IPS-18a (cell line): ENCODE measurements at regions not wholly inside any gene's neighbourhood (a gene's known extent, or its start where the extent isn't known, plus 50 kb on each side); places are given as distances from the start of the nearest gene placed in this dataset.

Source experiments
- H3K27ac ChIP-seq: one replicate; pipeline ENCODE4 v1.5.1; 2013; ENCODE audit warnings: low read length
- H3K27me3 ChIP-seq: one replicate; pipeline ENCODE4 v1.6.1; 2013; ENCODE audit warnings: mild to moderate bottlenecking, low read length; ENCODE audit not compliant: control insufficient read depth, insufficient read depth
- H3K36me3 ChIP-seq: one replicate; pipeline ENCODE4 v1.6.1; 2013; ENCODE audit warnings: low read depth, low read length; ENCODE audit not compliant: control insufficient read depth
- H3K4me1 ChIP-seq: one replicate; pipeline ENCODE4 v1.6.1; 2013; ENCODE audit warnings: low read depth, low read length; ENCODE audit not compliant: control insufficient read depth
- H3K4me3 ChIP-seq: one replicate; pipeline ENCODE4 v1.5.1; 2013; ENCODE audit warnings: low read length
- H3K9ac ChIP-seq: one replicate; pipeline ENCODE4 v1.6.1; 2013; ENCODE audit warnings: mild to moderate bottlenecking, low read length, moderate library complexity
- H3K9me3 ChIP-seq: one replicate; pipeline ENCODE4 v1.6.1; 2013; ENCODE audit warnings: low read depth, low read length; ENCODE audit not compliant: control insufficient read depth

DNA sequence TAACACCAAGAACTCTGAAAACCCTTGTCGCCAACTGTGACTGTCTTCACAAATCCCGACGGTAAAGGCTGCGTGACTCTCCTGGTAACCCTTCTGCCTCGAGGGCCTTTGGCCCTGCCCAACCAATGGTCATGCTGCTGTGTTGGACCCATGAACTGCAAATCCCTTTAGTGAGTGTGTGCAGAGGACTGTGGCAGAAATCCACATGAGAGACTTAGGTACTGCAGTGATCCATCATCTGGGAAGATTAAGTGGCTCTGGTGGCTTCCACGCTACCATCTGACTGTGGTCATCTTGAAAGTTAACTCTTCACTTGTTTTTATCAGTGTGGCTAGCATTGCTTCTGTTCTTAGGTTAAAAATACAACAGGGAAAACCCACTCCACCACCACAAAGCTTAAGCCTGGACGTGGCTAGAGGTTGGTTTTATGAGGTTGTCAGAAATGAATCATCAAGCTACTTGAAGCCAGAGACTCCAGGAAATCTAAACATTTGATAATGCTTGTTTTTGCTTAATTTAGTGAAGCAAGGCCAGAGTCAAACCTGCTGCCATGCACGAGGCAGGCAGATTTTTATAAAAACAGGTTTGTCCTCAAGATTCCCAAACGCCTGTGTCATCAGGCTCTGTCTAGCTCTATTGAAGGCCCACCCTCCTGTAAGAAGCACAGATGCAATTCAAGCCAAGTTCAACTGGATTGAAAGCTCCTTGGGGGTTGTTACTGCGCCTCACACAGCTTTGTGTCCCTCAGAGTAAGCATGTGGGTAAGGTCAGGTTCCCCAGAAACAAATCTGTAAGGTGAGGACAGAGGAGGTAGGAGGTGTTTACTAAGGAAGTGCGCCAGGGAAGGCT is 52.7 kb upstream of the ERCC6L2 start:
- Histone ChIP-seq H3K27ac (no peak overlapping the region), H3K9me3 (no peaks in the 10 kb centered on the region), H3K27me3 (no peaks in the 10 kb centered on the region), H3K9ac (no peak overlapping the region), H3K4me1 (no peaks in the 10 kb centered on the region), H3K4me3 (no peak overlapping the region), H3K36me3 (no peaks in the 10 kb centered on the region)

DNA sequence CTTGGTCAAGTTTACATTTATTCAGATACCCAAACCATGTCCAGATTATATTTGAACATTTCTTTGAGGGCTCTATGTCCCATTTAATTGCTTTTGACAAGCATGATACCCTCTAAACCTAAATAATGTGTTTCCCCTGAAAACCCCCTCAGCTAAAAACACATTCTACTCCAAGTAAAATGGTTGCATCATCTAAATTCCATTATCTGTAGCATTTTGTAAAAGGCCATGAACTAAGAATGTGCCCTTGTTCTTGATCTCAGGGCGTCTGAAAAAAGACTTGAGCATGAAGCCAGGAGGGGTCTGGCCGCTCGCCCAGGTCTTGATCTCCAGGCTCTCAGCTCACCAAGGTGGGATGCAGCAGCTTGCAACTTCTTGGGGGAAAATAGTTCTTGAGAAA is 53.5 kb upstream of the ERCC6L2 start:
- H3K9me3 ChIP-seq: no peaks in the 10 kb centered on the region
- no peaks in the 10 kb centered on the region for H3K36me3 ChIP-seq
- H3K27me3 ChIP-seq: no peaks in the 10 kb centered on the region
- no peaks in the 10 kb centered on the region for H3K4me1 ChIP-seq
- no peak overlapping the region for H3K9ac ChIP-seq
- H3K4me3 ChIP-seq: no peak overlapping the region
- H3K27ac ChIP-seq: no peak overlapping the region

DNA sequence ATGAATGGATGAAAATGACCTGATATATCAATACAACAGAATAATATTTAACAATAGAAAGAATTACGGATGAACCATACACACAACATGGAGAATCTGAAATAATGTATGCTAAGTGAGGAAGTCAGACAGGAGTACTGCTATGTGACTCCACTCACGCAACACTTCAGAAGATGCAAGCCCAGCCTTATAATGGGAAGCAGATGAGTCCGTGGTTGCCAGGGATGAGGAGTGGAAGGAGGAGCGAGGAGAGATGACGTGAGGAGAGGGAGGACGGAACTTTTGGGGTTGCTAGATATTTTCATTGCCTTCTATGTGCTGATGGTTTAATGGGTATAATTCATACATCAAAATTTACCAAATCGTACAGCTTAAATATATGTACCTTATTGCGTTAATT is 55.4 kb upstream of the ERCC6L2 start:
- H3K9me3 ChIP-seq: no peaks in the 10 kb centered on the region
- H3K27me3 ChIP-seq: no peaks in the 10 kb centered on the region
- H3K4me1 ChIP-seq: no peaks in the 10 kb centered on the region
- no peak overlapping the region for H3K27ac ChIP-seq
- no peak overlapping the region for H3K9ac ChIP-seq
- H3K36me3 ChIP-seq: no peaks in the 10 kb centered on the region
- H3K4me3 ChIP-seq: no peak overlapping the region

DNA sequence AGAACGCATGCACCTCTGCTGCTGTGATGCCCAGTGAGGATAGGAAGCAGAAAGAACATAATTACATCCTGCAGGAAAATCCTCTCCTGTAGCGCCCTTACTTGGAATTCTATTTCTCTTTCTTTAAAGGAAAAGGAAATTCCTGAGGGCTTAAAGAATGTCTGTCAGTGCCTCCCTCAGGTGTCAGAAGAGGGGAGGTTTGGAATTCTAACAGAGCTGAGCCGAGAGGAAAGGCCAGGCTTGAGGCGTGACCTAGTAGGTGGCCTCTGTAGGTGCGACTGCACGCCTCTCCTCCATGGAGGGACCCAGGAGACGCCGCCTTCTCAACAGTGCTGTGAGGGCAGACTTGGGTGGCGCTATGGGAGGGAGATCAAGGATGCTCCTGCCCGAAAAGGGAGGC is 55.9 kb upstream of the ERCC6L2 start:
- no peaks in the 10 kb centered on the region for H3K36me3 ChIP-seq
- H3K27ac ChIP-seq: no peak overlapping the region
- no peak overlapping the region for H3K9ac ChIP-seq
- no peak overlapping the region for H3K4me3 ChIP-seq
- H3K4me1 ChIP-seq: no peaks in the 10 kb centered on the region
- no peaks in the 10 kb centered on the region for H3K9me3 ChIP-seq
- H3K27me3 ChIP-seq: no peaks in the 10 kb centered on the region

DNA sequence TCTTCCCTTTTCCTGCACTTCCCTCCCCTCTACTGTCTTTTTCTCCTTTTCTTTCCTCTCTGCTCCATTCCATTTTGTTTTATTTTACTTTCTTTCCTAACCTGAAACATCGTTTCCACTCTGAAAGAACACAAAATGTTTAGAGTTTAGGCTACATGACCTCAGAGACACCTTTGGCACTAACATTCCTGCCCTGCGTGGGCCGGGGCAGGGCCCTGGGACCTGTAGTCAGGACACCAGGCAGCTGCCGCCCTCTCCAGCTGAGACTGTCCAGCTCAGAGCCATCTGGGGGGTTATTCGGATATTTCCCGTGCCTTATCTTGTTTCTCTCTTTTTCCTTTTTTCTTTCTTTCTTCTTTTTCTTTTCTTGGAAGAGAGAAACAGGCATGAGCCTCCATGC is 58.3 kb upstream of the ERCC6L2 start:
- Histone ChIP-seq H3K27ac (no peak overlapping the region), H3K36me3 (no peaks in the 10 kb centered on the region)

DNA sequence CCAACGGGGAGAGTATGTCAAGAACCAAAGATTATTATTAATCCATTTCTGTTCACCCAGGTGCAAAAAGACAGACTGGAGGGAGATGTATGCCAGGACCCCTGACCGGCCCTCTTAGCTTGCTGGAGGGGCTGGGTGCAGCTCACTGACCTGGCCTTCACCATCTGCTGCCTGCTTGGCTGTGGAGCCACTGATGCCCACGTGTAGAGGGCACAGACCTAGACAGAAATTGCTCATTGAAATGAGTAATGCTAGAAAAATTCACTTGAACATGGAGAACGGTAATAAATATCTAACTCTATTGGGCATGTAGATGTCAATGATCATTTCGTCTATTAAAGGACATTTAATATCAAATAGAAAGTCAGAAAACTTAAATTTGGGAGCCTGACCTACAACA is 58.8 kb upstream of the ERCC6L2 start:
- H3K36me3 ChIP-seq: no peaks in the 10 kb centered on the region
- H3K4me3 ChIP-seq: no peak overlapping the region
- no peak overlapping the region for H3K27ac ChIP-seq
- no peak overlapping the region for H3K9ac ChIP-seq
- H3K9me3 ChIP-seq: no peaks in the 10 kb centered on the region
- no peaks in the 10 kb centered on the region for H3K27me3 ChIP-seq
- no peaks in the 10 kb centered on the region for H3K4me1 ChIP-seq

More for the DNA sequence above, 58.3 kb upstream of the ERCC6L2 start:
- no peaks in the 10 kb centered on the region for H3K4me1 ChIP-seq
- H3K9ac ChIP-seq: no peak overlapping the region
- no peaks in the 10 kb centered on the region for H3K27me3 ChIP-seq
- no peak overlapping the region for H3K4me3 ChIP-seq
- H3K9me3 ChIP-seq: no peaks in the 10 kb centered on the region

DNA sequence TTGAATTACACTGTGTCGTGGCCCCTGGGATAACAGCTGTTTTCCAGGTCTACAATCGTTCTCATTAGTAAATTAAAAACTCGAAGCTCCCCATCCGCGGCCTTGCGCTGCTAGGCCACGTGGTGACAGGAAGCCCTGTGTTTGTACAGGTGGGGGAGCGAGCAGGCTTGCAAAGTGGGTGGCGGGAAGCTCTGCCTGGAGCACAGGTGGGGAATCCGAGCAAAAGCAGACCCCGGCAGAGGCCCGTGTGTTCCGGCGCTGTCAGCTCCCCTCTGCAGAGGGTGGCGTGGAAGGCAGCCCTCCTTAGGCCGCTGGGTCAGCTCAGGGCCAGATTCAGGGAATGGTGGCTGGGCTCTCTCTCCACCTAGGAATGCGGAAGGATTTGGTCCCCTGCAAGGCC is 59.5 kb upstream of the ERCC6L2 start:
- Histone ChIP-seq H3K4me3 (no peak overlapping the region), H3K27me3 (no peaks in the 10 kb centered on the region), H3K9me3 (no peaks in the 10 kb centered on the region), H3K27ac (no peak overlapping the region), H3K9ac (no peak overlapping the region), H3K4me1 (no peaks in the 10 kb centered on the region), H3K36me3 (no peaks in the 10 kb centered on the region)

DNA sequence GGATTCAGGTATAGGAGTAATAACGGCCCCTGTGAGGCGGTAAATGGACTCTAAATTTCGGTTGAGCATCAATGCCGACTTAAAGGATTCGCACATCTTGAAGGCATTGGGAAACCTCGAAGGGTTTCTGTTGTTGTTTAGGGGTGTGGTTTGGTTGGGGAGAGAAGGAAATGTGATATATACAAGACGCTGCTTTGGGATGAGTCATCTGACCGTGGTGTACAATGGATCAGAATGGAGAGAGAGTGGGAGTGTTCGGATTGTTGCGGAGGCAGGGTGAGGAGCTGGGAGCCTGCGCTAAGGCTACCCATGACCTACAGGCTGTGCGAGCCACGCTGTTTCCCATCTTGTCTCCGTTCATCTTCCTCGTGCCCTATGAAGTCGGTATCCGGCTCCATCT is 60.4 kb upstream of the ERCC6L2 start:
- Histone ChIP-seq H3K9me3 (no peaks in the 10 kb centered on the region), H3K36me3 (no peaks in the 10 kb centered on the region), H3K27ac (no peak overlapping the region), H3K9ac (no peak overlapping the region), H3K27me3 (no peaks in the 10 kb centered on the region), H3K4me1 (no peaks in the 10 kb centered on the region), H3K4me3 (no peak overlapping the region)

DNA sequence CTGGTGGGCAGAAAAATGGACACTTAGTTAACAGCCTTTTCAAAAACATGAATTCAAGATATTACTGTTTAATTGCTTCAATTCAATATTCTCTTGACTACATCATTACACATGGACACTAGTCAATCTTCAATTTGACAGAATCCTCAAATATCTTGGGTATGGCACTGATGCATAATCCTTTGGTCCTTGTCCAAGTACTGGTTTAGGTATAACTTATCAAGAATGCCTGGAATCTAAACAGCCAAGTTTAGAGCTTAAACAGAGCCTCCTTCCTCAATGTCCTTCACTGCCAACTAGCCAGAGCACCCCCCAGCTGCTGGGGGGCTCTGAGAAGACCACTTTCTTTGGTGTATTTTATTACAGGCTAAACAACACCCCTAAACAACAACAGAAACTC is 61.6 kb upstream of the ERCC6L2 start:
- Histone ChIP-seq H3K4me1 (no peaks in the 10 kb centered on the region), H3K27me3 (no peaks in the 10 kb centered on the region), H3K9me3 (no peaks in the 10 kb centered on the region), H3K27ac (no peak overlapping the region), H3K36me3 (no peaks in the 10 kb centered on the region), H3K4me3 (no peak overlapping the region), H3K9ac (no peak overlapping the region)

DNA sequence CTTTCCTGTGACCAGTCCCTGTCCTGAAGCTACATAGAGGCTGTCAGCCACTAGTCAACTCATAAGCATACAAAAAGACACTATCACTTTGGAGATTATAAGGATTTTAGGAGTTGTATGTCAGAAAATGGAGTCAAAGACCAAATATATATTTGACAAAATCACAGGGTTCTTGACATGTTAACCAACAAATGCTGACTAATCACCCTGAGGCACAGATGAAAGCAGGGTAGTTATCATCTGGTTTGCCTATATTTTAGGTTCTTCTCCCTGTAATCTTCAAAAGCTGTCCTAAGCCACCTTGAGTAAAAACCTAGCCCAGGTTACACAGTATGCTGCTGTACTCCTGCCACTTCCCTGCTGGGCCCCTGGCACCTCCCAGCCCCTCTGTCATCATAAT is 64.7 kb upstream of the ERCC6L2 start:
- Histone ChIP-seq H3K9me3 (no peaks in the 10 kb centered on the region), H3K27ac (no peak overlapping the region), H3K4me1 (peaks cover 9% of the 10 kb centered on the region), H3K4me3 (no peak overlapping the region), H3K36me3 (no peaks in the 10 kb centered on the region), H3K9ac (no peak overlapping the region), H3K27me3 (no peaks in the 10 kb centered on the region)

DNA sequence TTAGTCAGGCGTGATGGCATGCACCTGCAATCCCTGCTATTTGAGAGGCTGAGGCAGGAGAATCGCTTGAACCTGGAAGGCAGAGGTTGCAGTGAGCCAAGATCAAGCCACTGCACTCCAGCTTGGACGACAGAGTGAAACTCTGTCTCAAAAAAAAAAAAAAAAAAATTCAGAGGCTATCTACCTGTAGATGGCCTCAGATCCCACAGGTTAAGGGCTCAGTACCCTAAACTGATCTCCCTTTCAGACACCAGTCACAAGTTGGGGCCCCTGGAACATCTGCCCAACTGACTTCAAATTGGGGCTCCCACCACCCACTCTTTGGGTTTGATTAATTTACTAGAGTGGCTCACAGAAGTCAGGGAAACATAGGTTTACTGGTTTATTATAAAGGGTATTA is 65.4 kb upstream of the ERCC6L2 start:
- Histone ChIP-seq H3K27me3 (no peaks in the 10 kb centered on the region), H3K4me1 (peaks cover 9% of the 10 kb centered on the region), H3K27ac (no peak overlapping the region), H3K9ac (no peak overlapping the region), H3K9me3 (no peaks in the 10 kb centered on the region), H3K4me3 (no peak overlapping the region), H3K36me3 (no peaks in the 10 kb centered on the region)

DNA sequence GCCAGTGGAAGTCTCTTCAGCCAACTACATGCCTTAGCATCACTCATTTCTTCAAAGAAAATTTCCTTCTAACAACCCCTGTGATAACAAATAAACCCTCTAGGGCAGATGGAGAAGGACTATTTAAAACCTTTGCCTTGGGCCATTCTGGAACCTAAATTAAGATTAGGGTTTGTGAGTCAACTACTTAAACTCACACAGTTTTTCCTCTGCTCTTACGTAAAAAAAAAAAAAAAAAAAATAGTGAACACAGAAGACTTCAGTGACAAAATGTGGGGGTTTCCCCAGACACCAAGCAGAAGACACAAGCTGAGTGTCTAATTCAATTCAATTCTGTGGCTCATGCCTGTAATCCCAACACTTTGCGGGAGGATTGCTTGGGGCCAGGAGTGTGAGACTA is 65.8 kb upstream of the ERCC6L2 start:
- Histone ChIP-seq H3K4me1 (peaks cover 9% of the 10 kb centered on the region), H3K4me3 (no peak overlapping the region), H3K9me3 (no peaks in the 10 kb centered on the region), H3K27ac (no peak overlapping the region), H3K27me3 (no peaks in the 10 kb centered on the region), H3K9ac (no peak overlapping the region), H3K36me3 (no peaks in the 10 kb centered on the region)
